HepG2 (cell line): ENCODE measurements at regions not wholly inside any gene's neighbourhood (a gene's known extent, or its start where the extent isn't known, plus 50 kb on each side); places are given as distances from the start of the nearest gene placed in this dataset.

Experiments used
- ATAC-seq: fragments of 200-7000 bp; cut with Tn5 transposase; 3 replicates; pipeline ENCODE4 v1.9.1; 2020; ENCODE audit warnings: mild to moderate bottlenecking, moderate library complexity
- BruUV-seq: library from RNA; stranded (reverse); fragments of 400-500 nt; replicated peaks from 2 replicates; lab custom pipeline; 2021; lab: Mats Ljungman, UMichigan
- CTCF ChIA-PET: fragments of 300-600 bp; formaldehyde crosslinking; extraction: SDS; loops from one replicate; lab custom pipeline; 2021; ENCODE audit warnings: low total read pairs, inconsistent platforms, low intra/inter-chr PET ratio; lab: Yijun Ruan, JAX
- POLR2A ChIA-PET: fragments of 350-600 bp; sonication (Branson Sonifier 250); formaldehyde crosslinking; loops from one replicate; lab custom pipeline; 2020; ENCODE audit warnings: antibody characterized with exemption, inconsistent platforms; lab: Yijun Ruan, JAX
- DNase-seq: peaks from one replicate; pipeline ENCODE4 v3.0.0-alpha.2; 2015; ENCODE audit warnings: low spot score
- FAIRE-seq: peaks from 3 replicates; lab custom pipeline; 2011; peaks lifted over from hg19 to GRCh38; lab: Jason Lieb, UNC
- H2AFZ ChIP-seq: one replicate; pipeline ENCODE4 v1.6.1; 2011; ENCODE audit warnings: low read length, inconsistent platforms
- H3K27ac ChIP-seq: fragments of 300-600 bp; 3 replicates; pipeline ENCODE4 v1.8.0; 2011; ENCODE audit warnings: mixed run types, mild to moderate bottlenecking, mixed read lengths, low read length, inconsistent platforms; ENCODE audit not compliant: insufficient read depth; ENCODE audit errors: extremely low read length
- H3K27me3 ChIP-seq, 2 experiments: fragments of 200-600 bp in 1 of 2; 2 replicates in 1 of 2; 3 replicates in 1 of 2; pipeline versions ENCODE4 v1.6.0 to v1.8.0; 2011; ENCODE audit warnings: low read length in 2 of 2, mild to moderate bottlenecking in 2 of 2, moderate library complexity in 2 of 2, inconsistent platforms in 1 of 2; ENCODE audit not compliant: insufficient read depth in 2 of 2, control insufficient read depth in 1 of 2
- H3K36me3 ChIP-seq, 2 experiments: fragments of 200-600 bp in 1 of 2; replicated peaks in 1 of 2; 2 replicates in 1 of 2; 3 replicates in 1 of 2; pipeline versions ENCODE4 v1.5.1 to v1.8.0; 2011; ENCODE audit warnings: low read length in 2 of 2, inconsistent platforms in 1 of 2; ENCODE audit not compliant: insufficient read depth in 2 of 2, control insufficient read depth in 1 of 2
- H3K4me1 ChIP-seq: 2 replicates; pipeline ENCODE4 v1.5.1; 2012; ENCODE audit warnings: low read length, inconsistent platforms; ENCODE audit not compliant: insufficient read depth
- H3K4me2 ChIP-seq: 2 replicates; pipeline ENCODE4 v1.6.0; 2011; ENCODE audit warnings: low read depth, low read length, inconsistent platforms
- H3K4me3 ChIP-seq, 3 experiments: fragments of 200-600 bp in 1 of 3; sonication (generic), shearing (Covaris generic) in 1 of 3; replicated peaks in 1 of 3; 2 replicates each; pipeline ENCODE4 v1.5.1; 2011 to 2016; ENCODE audit warnings: low read length in 3 of 3, inconsistent platforms in 2 of 3, low read depth in 2 of 3, mild to moderate bottlenecking in 2 of 3, control low read depth in 1 of 3, mixed read lengths in 1 of 3; ENCODE audit not compliant: insufficient read depth in 1 of 3
- H3K79me2 ChIP-seq: one replicate; pipeline ENCODE4 v1.6.1; 2011; ENCODE audit warnings: low read length, inconsistent platforms; ENCODE audit not compliant: insufficient read depth
- H3K9ac ChIP-seq: 2 replicates; pipeline ENCODE4 v1.6.0; 2011; ENCODE audit warnings: mild to moderate bottlenecking, low read depth, low read length, inconsistent platforms; ENCODE audit not compliant: insufficient read depth
- H3K9me3 ChIP-seq: 2 replicates; pipeline ENCODE4 v1.5.1; 2012; ENCODE audit warnings: mild to moderate bottlenecking, low read length
- H4K20me1 ChIP-seq: 2 replicates; pipeline ENCODE4 v1.6.0; 2011; ENCODE audit warnings: inconsistent platforms, mild to moderate bottlenecking, low read length, moderate library complexity; ENCODE audit not compliant: insufficient read depth
- E2F2 ChIP-seq: sonication (generic); formaldehyde crosslinking; IDR thresholded peaks from 2 replicates; pipeline ENCODE4 v1.4.0; 2020; ENCODE audit warnings: missing genetic modification reagents, borderline replicate concordance
- FOSL2 ChIP-seq: sonication (generic); formaldehyde crosslinking; IDR thresholded peaks from 2 replicates; pipeline ENCODE4 v1.4.0; 2020; ENCODE audit warnings: missing genetic modification reagents
- JARID2 ChIP-seq: sonication (generic); formaldehyde crosslinking; IDR thresholded peaks from 2 replicates; pipeline ENCODE4 v1.8.1; 2023; ENCODE audit warnings: missing genetic modification reagents, inconsistent platforms; ENCODE audit not compliant: insufficient replicate concordance
- KAT7 ChIP-seq: IDR thresholded peaks from 2 replicates; pipeline ENCODE4 v1.6.1; 2018; ENCODE audit warnings: borderline replicate concordance, missing compliant biosample characterization
- LRRFIP1 ChIP-seq: sonication (generic); formaldehyde crosslinking; conservative IDR thresholded peaks from 2 replicates; pipeline ENCODE4 v1.4.0; 2020; ENCODE audit warnings: missing genetic modification reagents
- NFAT5 ChIP-seq: sonication (generic); formaldehyde crosslinking; IDR thresholded peaks from 2 replicates; pipeline ENCODE4 v1.4.0; 2020; ENCODE audit warnings: missing genetic modification reagents
- SRF ChIP-seq: IDR thresholded peaks from 2 replicates; pipeline ENCODE4 v1.6.1; 2011; ENCODE audit warnings: mild to moderate bottlenecking, low read depth, low read length, moderate library complexity
- TBX2 ChIP-seq: sonication (generic); formaldehyde crosslinking; IDR thresholded peaks from 2 replicates; pipeline ENCODE4 v1.5.0; 2020; ENCODE audit warnings: missing genetic modification reagents, mild to moderate bottlenecking, borderline replicate concordance
- TEAD3 ChIP-seq: optimal IDR thresholded peaks from 2 replicates; pipeline ENCODE3; 2016; ENCODE audit warnings: borderline replicate concordance
- WIZ ChIP-seq: sonication (generic); formaldehyde crosslinking; IDR thresholded peaks from 2 replicates; pipeline ENCODE4 v1.5.1; 2020; ENCODE audit warnings: mild to moderate bottlenecking, missing genetic modification reagents
- ZMYM4 ChIP-seq: sonication (generic); formaldehyde crosslinking; IDR thresholded peaks from 2 replicates; pipeline ENCODE4 v1.8.1; 2023; ENCODE audit warnings: mild to moderate bottlenecking, missing genetic modification reagents
- ZNF136 ChIP-seq: sonication (generic); formaldehyde crosslinking; IDR thresholded peaks from 2 replicates; pipeline ENCODE4 v1.8.1; 2022; ENCODE audit warnings: low read depth, mild to moderate bottlenecking, moderate library complexity, missing genetic modification reagents
- ZNF329 ChIP-seq: sonication (generic); formaldehyde crosslinking; IDR thresholded peaks from 2 replicates; pipeline ENCODE4 v1.9.0; 2021; ENCODE audit warnings: low read depth, mild to moderate bottlenecking, missing genetic modification reagents
- ZNF501 ChIP-seq: sonication (generic); formaldehyde crosslinking; IDR thresholded peaks from 2 replicates; pipeline ENCODE4 v1.5.1; 2020; ENCODE audit warnings: mild to moderate bottlenecking, moderate library complexity, missing genetic modification reagents
- WGBS: methylation state at CpG from one replicate; pipeline ENCODE4 v1.1.6; 2017; ENCODE audit warnings: low lambda C conversion rate; 5-methylcytosine and 5-hydroxymethylcytosine counted together
- in situ Hi-C: cut with HindIII; loops from 2 replicates; pipeline ENCODE4 v1.10.0; 2017; ENCODE audit warnings: low pct_unique_long_range_greater_than_20kb; ENCODE audit not compliant: extremely low pct_ligation_motif_present
- intact Hi-C: fragments of 100-400 bp; cut with micrococcal nuclease; formaldehyde crosslinking; loops from one replicate; pipeline ENCODE4 v1.10.0; 2022; ENCODE audit not compliant: unreplicated experiment

- TF ChIP-seq NFAT5 (CRISPR knock-in tag) (no peak), WIZ (CRISPR knock-in tag) (no peak)
These were observed 161.3 kb downstream of the RMI1 start (continued) for GRCh38 chr9:84141741-84142370.

GRCh38 chr9:84145031-84145430 lies 164.4 kb downstream of the RMI1 start:
- in situ Hi-C loops (loop anchor here (10.0 kb wide), 1 partner anchor 60 kb away; no protein-coding TSS in a partner anchor), intact Hi-C loops (no loop called here)
- Histone ChIP-seq H3K9me3 (no peaks in the 10 kb centered on the region), H2AFZ (no peak overlapping the region), H3K4me1 (no peaks in the 10 kb centered on the region), H3K4me3 (no peak overlapping the region), H3K36me3 (no peaks in the 10 kb centered on the region), H3K79me2 (no peaks in the 10 kb centered on the region), H3K27ac (no peak overlapping the region), H4K20me1 (no peaks in the 10 kb centered on the region), H3K9ac (no peak overlapping the region), H3K4me2 (no peak overlapping the region), H3K27me3 (peaks cover 0 to 4% of the 10 kb centered on the region in 2 experiments; a peak in 1 of 5 replicates)
- 2% methylated on average over 3 of the region's 3 CpGs for WGBS
- FAIRE-seq (no peak), DNase-seq (no peak), ATAC-seq (no peak)
- CTCF ChIA-PET: no interaction called here
- no TSS peak for BruUV-seq
- POLR2A ChIA-PET: no interaction called here
- TF ChIP-seq ZMYM4 (CRISPR knock-in tag): no peak
- TF ChIP-seq LRRFIP1 (CRISPR knock-in tag): no peak
- no peak for TF ChIP-seq SRF
- no peak for TF ChIP-seq FOSL2 (CRISPR knock-in tag)
- TF ChIP-seq JARID2 (CRISPR knock-in tag): no peak
- no peak for TF ChIP-seq E2F2 (CRISPR knock-in tag)
- no peak for TF ChIP-seq ZNF136 (CRISPR knock-in tag)
- TF ChIP-seq TEAD3 (CRISPR knock-in tag): no peak
- TF ChIP-seq KAT7 (CRISPR knock-in tag): no peak
- TF ChIP-seq ZNF501 (CRISPR knock-in tag): no peak
- TF ChIP-seq ZNF329: no peak
- TF ChIP-seq TBX2: no peak
